ENCODE measurements at regions not wholly inside any gene's neighbourhood (a gene's known extent, or its start where the extent isn't known, plus 50 kb on each side); places are given as distances from the start of the nearest gene placed in this dataset.

DNA sequence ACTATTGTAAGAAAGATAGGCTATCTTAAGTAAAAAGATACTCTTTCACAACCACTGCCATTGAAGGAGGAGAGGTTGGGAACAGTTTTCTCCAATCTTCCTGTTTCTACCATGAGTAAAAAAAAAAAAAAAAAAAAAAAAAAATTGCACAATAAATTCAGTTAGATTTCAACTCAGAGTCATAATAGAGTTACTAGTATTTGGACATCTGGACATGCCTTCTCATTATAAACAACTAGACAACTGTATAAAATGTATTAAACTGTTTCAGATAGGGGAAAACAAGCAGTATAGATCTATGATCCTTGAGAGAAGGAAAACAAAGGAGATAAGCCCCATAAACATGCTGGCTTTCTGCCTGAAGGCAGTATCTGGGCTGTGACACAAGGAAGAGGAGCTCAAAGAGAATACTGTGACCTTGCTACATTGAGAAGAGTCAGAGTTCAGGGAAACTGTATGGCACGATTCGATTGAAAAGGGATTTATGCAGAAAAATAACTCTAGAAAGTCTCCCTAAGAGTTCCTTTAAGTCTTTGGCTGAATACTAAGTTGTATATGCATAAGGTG lies 249.2 kb upstream of the POU5F2 start:
- TF ChIP-seq, protein P1, sequence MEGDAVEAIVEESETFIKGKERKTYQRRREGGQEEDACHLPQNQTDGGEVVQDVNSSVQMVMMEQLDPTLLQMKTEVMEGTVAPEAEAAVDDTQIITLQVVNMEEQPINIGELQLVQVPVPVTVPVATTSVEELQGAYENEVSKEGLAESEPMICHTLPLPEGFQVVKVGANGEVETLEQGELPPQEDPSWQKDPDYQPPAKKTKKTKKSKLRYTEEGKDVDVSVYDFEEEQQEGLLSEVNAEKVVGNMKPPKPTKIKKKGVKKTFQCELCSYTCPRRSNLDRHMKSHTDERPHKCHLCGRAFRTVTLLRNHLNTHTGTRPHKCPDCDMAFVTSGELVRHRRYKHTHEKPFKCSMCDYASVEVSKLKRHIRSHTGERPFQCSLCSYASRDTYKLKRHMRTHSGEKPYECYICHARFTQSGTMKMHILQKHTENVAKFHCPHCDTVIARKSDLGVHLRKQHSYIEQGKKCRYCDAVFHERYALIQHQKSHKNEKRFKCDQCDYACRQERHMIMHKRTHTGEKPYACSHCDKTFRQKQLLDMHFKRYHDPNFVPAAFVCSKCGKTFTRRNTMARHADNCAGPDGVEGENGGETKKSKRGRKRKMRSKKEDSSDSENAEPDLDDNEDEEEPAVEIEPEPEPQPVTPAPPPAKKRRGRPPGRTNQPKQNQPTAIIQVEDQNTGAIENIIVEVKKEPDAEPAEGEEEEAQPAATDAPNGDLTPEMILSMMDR (conservative IDR thresholded peaks at IDR 0.05; ENCODE audit: low read depth, low read length), result no peak
- TF ChIP-seq EZH2 (IDR thresholded peaks at IDR 0.05; ENCODE audit: borderline replicate concordance, low read depth, low read length, poor library complexity, severe bottlenecking), result no peak

Data from A673 (cell line).